Motor neuron (in vitro differentiated cells): ENCODE measurements at regions not wholly inside any gene's neighbourhood (a gene's known extent, or its start where the extent isn't known, plus 50 kb on each side); places are given as distances from the start of the nearest gene placed in this dataset.
A peak's percentile ranks its signal among the peaks of the same experiment; 100 is the strongest.
"Not testable (repeated sequence)": the region's sequence is repeated elsewhere in the genome, so short reads cannot be mapped to it uniquely, and the experiment has no call there.

Experiments
- ATAC-seq, 8 experiments: fragments of 200-7000 bp; cut with Tn5 transposase; replicated peaks in 6 of 8; 2 replicates each; pipeline ENCODE4 v1.8.0; 2021; ENCODE audit warnings: mild to moderate bottlenecking in 8 of 8, moderate library complexity in 8 of 8
- H3K27ac ChIP-seq, 2 donors: fragments of 250-450 bp; sonication (Bioruptor Pico); 2 replicates each; pipeline ENCODE4 v1.9.0; 2021; ENCODE audit warnings: antibody characterized with exemption in 2 of 2, mild to moderate bottlenecking in 2 of 2, moderate library complexity in 1 of 2
- H3K4me1 ChIP-seq, 2 donors: fragments of 250-450 bp; sonication (Bioruptor Pico); replicated peaks in 1 of 2; 2 replicates each; pipeline ENCODE4 v1.6.1; 2021; ENCODE audit warnings: antibody characterized with exemption in 2 of 2, mild to moderate bottlenecking in 2 of 2, moderate library complexity in 1 of 2
- H3K4me3 ChIP-seq, 5 donors: fragments of 250-450 bp; sonication (Bioruptor Pico); 2 replicates each; pipeline ENCODE4 v1.9.0; 2021; ENCODE audit warnings: antibody characterized with exemption in 5 of 5, mild to moderate bottlenecking in 5 of 5, moderate library complexity in 4 of 5
- WGBS, 10 experiments: fragments of 450-650 bp; shearing (Covaris generic); methylation state at CpG; one replicate each; pipeline ENCODE4 v1.0.0; 2022; 5-methylcytosine and 5-hydroxymethylcytosine counted together
- in situ Hi-C, 9 experiments: fragments of 400-800 bp; cut with MboI; loops; one replicate each; pipeline ENCODE4 v1.15.0; 2021; ENCODE audit warnings: low sequenced_read_pairs in 9 of 9, low pct_unique_long_range_greater_than_20kb in 2 of 9; ENCODE audit not compliant: unreplicated experiment in 9 of 9

- in situ Hi-C loops = no loop called here
- Histone ChIP-seq H3K27ac (no peak overlapping the region), H3K4me1 (peaks cover 0 to 8% of the 10 kb centered on the region in 2 donors), H3K4me3 (no peak overlapping the region)
- WGBS, 10 experiments = 5 to 88% (median 80%) methylated on average over 1 to 4 of the region's 4 CpGs; no CpG with 5 or more reads in 3 of the 10 experiments
- peak in 4 of 8 experiments; percentile 24 to 66 (median 48) for ATAC-seq
These were observed 432.4 kb upstream of the ATP10A start for GRCh38 chr15:26295336-26296085.

- peaks cover 0 to 8% of the 10 kb centered on the region in 2 donors for H3K4me1 ChIP-seq
- H3K4me3 ChIP-seq = no peak overlapping the region
- in situ Hi-C loops = no loop called here
- 64 to 79% (median 76%) methylated on average over 2 to 4 of the region's 5 CpGs; no CpG with 5 or more reads in 7 of the 10 experiments for WGBS, 10 experiments
- peak in 7 of 8 experiments; percentile 36 to 95 (median 55) for ATAC-seq
- H3K27ac ChIP-seq = no peak overlapping the region
These were observed 431.0 kb upstream of the ATP10A start for GRCh38 chr15:26294059-26294689.

GRCh38 chr15:26287381-26287780, 424.3 kb upstream of the ATP10A start:
- Histone ChIP-seq H3K4me3 (no peak overlapping the region), H3K27ac (no peak overlapping the region), H3K4me1 (no peaks in the 10 kb centered on the region)
- ATAC-seq = no peak
- in situ Hi-C loops = no loop called here

GRCh38 chr15:26280281-26280680, 417.2 kb upstream of the ATP10A start:
- in situ Hi-C loops = no loop called here
- WGBS, 10 experiments = 25 to 100% (median 97%) methylated on average over 1 of the region's 1 CpG
- Histone ChIP-seq H3K27ac (no peak overlapping the region), H3K4me3 (no peak overlapping the region), H3K4me1 (no peaks in the 10 kb centered on the region)
- ATAC-seq = no peak

GRCh38 chr15:26261966-26262365, 398.8 kb upstream of the ATP10A start:
- H3K4me1 ChIP-seq = no peaks in the 10 kb centered on the region
- in situ Hi-C loops = loop anchor here in 1 of 9 experiments (25.0 kb wide), 3 partner anchors 300 to 750 kb away; no protein-coding TSS in a partner anchor
- WGBS, 10 experiments = 0 to 100% (median 90%) methylated on average over 1 to 3 of the region's 6 CpGs; no CpG with 5 or more reads in 1 of the 10 experiments
- no peak overlapping the region for H3K4me3 ChIP-seq
- no peak overlapping the region for H3K27ac ChIP-seq
- ATAC-seq = no peak

- in situ Hi-C loops = loop anchor here in 1 of 9 experiments (25.0 kb wide), 3 partner anchors 299 to 749 kb away; no protein-coding TSS in a partner anchor
- ATAC-seq = no peak
- H3K4me3 ChIP-seq = no peak overlapping the region
- 0 to 93% (median 20%) methylated on average over 1 to 5 of the region's 5 CpGs; no CpG with 5 or more reads in 5 of the 10 experiments for WGBS, 10 experiments
- H3K4me1 ChIP-seq = no peaks in the 10 kb centered on the region
- H3K27ac ChIP-seq = no peak overlapping the region
These were observed 398.3 kb upstream of the ATP10A start for GRCh38 chr15:26261413-26261812.

- ATAC-seq = peak; percentile 46 to 92 (median 68)
- H3K27ac ChIP-seq = no peak overlapping the region
- no peaks in the 10 kb centered on the region for H3K4me1 ChIP-seq
- H3K4me3 ChIP-seq = no peak overlapping the region
- 29 to 100% (median 45%) methylated on average over 1 to 12 of the region's 17 CpGs; no CpG with 5 or more reads in 3 of the 10 experiments for WGBS, 10 experiments
- in situ Hi-C loops = loop anchor here in 1 of 9 experiments (25.0 kb wide), 3 partner anchors 298 to 748 kb away; no protein-coding TSS in a partner anchor
These were observed 397.5 kb upstream of the ATP10A start for GRCh38 chr15:26260517-26261133.

- H3K27ac ChIP-seq = no peak overlapping the region
- no peaks in the 10 kb centered on the region for H3K4me1 ChIP-seq
- ATAC-seq = no peak
- in situ Hi-C loops = loop anchor here in 1 of 9 experiments (25.0 kb wide), 3 partner anchors 297 to 747 kb away; no protein-coding TSS in a partner anchor
- 0 to 100% (median 83%) methylated on average over 1 to 2 of the region's 2 CpGs; no CpG with 5 or more reads in 2 of the 10 experiments for WGBS, 10 experiments
- no peak overlapping the region for H3K4me3 ChIP-seq
These were observed 396.5 kb upstream of the ATP10A start for GRCh38 chr15:26259581-26259980.

GRCh38 chr15:26244782-26245181, 381.7 kb upstream of the ATP10A start:
- 0 to 100% (median 83%) methylated on average over 1 to 11 of the region's 11 CpGs; no CpG with 5 or more reads in 2 of the 10 experiments for WGBS, 10 experiments
- ATAC-seq, H3K27ac ChIP-seq, in situ Hi-C loops, H3K4me3 ChIP-seq: not testable (repeated sequence)
- peaks cover 4 to 12% of the 10 kb centered on the region in 2 donors for H3K4me1 ChIP-seq

GRCh38 chr15:26243382-26243781, 380.3 kb upstream of the ATP10A start:
- in situ Hi-C loops = no loop called here
- H3K27ac ChIP-seq = peak overlapping the region in 1 of 2 donors; percentile 43
- WGBS, 10 experiments = 14 to 100% (median 60%) methylated on average over 1 of the region's 1 CpG; no CpG with 5 or more reads in 6 of the 10 experiments
- no peak for ATAC-seq
- no peak overlapping the region for H3K4me3 ChIP-seq
- H3K4me1 ChIP-seq = peaks cover 4 to 12% of the 10 kb centered on the region in 2 donors

- Histone ChIP-seq H3K4me3 (no peak overlapping the region), H3K27ac (peak overlapping the region; percentile 35 to 64), H3K4me1 (peaks cover 4 to 12% of the 10 kb centered on the region in 2 donors)
- in situ Hi-C loops = no loop called here
- 0 to 67% (median 14%) methylated on average over 2 to 8 of the region's 9 CpGs; no CpG with 5 or more reads in 2 of the 10 experiments for WGBS, 10 experiments
- peak in 4 of 8 experiments; percentile 52 to 98 (median 92) for ATAC-seq
These were observed 379.5 kb upstream of the ATP10A start for GRCh38 chr15:26242565-26243071.

GRCh38 chr15:26235864-26236263, 372.7 kb upstream of the ATP10A start:
- no peak for ATAC-seq
- no peak overlapping the region for H3K4me3 ChIP-seq

More at GRCh38 chr15:26235864-26236263, 372.7 kb upstream of the ATP10A start:
- Histone ChIP-seq H3K27ac (peak overlapping the region; percentile 62 to 80), H3K4me1 (peaks cover 36 to 46% of the 10 kb centered on the region in 2 donors)
- WGBS, 10 experiments = 17 to 86% (median 40%) methylated on average over 1 of the region's 3 CpGs; no CpG with 5 or more reads in 6 of the 10 experiments
- in situ Hi-C loops = no loop called here
